ENCODE measurements at regions not wholly inside any gene's neighbourhood (a gene's known extent, or its start where the extent isn't known, plus 50 kb on each side); places are given as distances from the start of the nearest gene placed in this dataset.

DNA sequence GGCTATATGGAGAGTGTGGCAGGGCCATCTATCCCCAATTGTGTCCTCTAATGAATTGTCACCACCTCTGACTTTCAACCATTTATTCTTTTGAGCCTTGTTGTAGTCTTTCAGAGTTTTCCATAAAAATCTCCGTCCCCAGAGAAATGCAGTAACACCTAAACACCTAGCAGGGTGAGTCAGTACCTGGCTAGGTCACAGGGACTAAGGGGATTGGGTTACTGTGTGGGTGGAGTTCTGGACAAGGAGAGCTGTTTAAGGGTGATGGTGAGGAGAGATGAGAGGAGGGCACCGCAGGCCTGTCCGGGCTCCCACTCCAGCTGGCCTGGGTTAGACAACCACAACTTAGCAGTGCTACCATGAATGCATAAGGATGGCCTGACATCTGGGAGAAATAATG, 186.2 kb upstream of the LYZL1 start:
- DNase-seq, result no peak
- TF ChIP-seq, protein P1, sequence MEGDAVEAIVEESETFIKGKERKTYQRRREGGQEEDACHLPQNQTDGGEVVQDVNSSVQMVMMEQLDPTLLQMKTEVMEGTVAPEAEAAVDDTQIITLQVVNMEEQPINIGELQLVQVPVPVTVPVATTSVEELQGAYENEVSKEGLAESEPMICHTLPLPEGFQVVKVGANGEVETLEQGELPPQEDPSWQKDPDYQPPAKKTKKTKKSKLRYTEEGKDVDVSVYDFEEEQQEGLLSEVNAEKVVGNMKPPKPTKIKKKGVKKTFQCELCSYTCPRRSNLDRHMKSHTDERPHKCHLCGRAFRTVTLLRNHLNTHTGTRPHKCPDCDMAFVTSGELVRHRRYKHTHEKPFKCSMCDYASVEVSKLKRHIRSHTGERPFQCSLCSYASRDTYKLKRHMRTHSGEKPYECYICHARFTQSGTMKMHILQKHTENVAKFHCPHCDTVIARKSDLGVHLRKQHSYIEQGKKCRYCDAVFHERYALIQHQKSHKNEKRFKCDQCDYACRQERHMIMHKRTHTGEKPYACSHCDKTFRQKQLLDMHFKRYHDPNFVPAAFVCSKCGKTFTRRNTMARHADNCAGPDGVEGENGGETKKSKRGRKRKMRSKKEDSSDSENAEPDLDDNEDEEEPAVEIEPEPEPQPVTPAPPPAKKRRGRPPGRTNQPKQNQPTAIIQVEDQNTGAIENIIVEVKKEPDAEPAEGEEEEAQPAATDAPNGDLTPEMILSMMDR (IDR thresholded peaks at IDR 0.05; ENCODE audit: low read depth, low read length), result no peak
- peaks cover 19% of the 10 kb centered on the region for H3K4me1 ChIP-seq
- no peaks in the 10 kb centered on the region for H3K36me3 ChIP-seq
- H3K9me3 ChIP-seq, result no peaks in the 10 kb centered on the region
- no peak overlapping the region for H3K4me3 ChIP-seq (ENCODE audit: low read depth, low read length)
- H3K27me3 ChIP-seq, result no peaks in the 10 kb centered on the region

DNA sequence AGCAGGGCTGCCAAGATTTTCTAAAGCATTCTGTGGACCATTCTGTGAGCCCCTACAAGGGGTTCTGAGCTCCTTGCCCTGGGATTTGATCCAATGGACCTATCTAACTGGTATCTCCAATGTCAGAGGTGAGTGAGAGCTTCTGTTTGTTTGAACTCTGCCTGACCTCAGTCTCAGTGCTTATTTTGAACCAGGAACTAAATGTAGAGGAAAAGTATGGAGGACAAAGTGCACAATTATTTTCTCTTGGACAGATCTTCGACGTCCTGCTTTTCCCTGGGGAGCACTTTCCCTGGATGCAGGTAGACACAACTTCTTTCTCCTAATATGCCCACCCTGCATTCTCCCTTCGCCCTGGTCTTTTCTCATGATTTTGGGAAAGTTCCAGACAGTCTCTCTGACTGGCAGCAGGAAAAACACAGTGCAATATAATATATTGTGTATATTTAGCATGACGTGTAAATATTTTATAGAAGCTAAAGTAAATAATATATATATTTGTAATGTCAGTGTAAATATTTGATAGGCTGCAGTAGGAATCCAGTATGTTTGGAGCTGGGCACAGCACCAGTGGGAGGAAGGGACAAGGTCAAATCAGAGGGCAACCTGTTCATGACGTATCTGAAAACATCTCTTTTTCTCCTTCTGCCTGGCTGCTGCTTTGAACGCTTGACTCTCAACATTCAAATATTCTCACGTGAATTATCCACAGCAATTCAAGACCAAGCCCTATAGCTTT, 184.0 kb upstream of the LYZL1 start:
- TF ChIP-seq, protein P1 (IDR thresholded peaks at IDR 0.05; ENCODE audit: low read depth, low read length), result no peak
- no peak for DNase-seq
- Histone ChIP-seq H3K9me3 (no peaks in the 10 kb centered on the region), H3K4me1 (peaks cover 22% of the 10 kb centered on the region), H3K27me3 (no peaks in the 10 kb centered on the region), H3K36me3 (no peaks in the 10 kb centered on the region), H3K4me3 (ENCODE audit: low read depth, low read length) (no peak overlapping the region)

DNA sequence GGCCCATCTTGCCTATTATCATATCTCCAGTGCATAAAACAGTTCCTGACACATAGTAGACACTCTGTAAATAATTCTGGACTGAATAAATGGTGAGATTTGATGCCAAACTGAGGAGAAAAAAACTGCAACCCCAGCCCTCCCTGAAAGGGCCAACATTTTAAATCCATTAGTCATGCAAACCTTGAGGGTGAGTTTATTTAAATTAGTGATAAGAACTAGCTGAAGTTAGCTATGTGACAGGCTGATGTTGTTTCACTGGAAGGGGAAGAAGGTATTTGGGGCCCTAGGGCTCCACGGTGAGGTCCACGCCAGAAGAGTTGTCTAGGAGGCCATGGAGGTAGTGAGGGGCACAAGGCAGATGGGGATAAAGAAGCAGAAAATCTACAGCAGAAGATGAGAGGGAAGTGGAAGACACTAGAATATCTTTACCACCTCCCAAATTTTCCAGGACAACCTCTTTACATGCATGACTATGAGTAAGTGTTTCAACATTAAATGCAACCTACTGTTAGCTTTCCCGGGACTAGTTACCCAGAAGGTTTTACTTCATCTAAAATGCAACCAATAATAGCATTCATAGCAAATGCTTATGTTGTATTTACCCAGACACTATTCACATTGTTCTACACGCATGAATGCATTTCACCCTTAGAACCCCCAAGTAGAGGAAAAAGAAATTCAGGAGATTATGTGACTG, 183.2 kb upstream of the LYZL1 start:
- Histone ChIP-seq H3K36me3 (no peaks in the 10 kb centered on the region), H3K4me1 (peaks cover 22% of the 10 kb centered on the region), H3K9me3 (no peaks in the 10 kb centered on the region), H3K27me3 (no peaks in the 10 kb centered on the region), H3K4me3 (ENCODE audit: low read depth, low read length) (no peak overlapping the region)
- TF ChIP-seq, protein P1 (IDR thresholded peaks at IDR 0.05; ENCODE audit: low read depth, low read length), result no peak
- DNase-seq, result no peak

DNA sequence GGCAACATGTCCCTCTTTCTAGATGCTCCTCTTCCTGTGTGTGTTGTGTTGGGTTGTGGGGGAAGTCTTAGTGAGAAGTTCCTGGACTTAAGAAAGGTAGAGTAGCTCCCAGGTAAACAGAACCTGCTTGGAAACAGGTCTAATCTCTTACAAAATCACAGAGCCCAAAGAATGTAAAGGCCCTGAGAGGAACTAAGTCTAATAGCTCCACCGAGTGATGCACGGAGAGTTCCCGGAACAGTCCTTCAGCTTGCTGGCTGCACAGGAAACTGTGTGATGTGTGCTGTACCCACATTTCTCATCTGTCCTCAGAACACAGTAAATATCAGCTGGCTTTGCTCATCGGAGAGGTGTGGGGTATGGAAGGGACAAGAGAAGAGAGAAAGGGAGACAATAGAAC, 182.6 kb upstream of the LYZL1 start:
- Histone ChIP-seq H3K9me3 (no peaks in the 10 kb centered on the region), H3K27me3 (no peaks in the 10 kb centered on the region), H3K4me1 (peaks cover 22% of the 10 kb centered on the region), H3K36me3 (no peaks in the 10 kb centered on the region), H3K4me3 (ENCODE audit: low read depth, low read length) (no peak overlapping the region)
- TF ChIP-seq, protein P1 (IDR thresholded peaks at IDR 0.05; ENCODE audit: low read depth, low read length), result no peak
- no peak for DNase-seq

DNA sequence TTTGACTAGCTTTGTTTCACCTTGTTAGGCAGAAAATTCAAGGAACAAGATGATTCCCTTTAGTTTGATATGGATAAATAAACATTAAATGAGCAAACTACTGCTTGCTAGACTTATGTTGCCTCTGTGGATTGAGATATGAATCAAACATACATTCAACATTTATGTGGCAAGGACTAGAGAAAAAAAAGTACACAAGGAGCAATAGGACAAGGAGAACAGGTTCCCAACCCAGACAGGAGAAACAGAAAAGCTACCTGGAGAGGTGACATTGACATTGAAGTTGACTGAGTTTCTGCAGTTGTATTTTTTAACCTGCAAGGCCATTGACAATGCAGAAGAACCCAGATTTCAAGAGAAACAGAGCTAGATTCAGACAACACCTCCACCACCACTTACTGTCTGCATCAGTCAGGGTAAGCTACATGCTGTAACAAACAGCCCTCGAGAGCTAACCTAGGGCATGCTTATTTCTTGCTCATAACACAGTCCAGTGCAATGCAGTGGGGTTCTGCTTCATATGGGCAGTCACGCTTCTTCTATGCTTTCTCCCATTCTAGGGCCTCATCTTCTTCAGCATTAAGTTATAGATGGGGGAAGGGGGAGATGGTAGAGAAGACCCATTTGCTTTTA, 180.9 kb upstream of the LYZL1 start:
- peaks cover 11% of the 10 kb centered on the region for H3K4me1 ChIP-seq
- no peak for DNase-seq
- TF ChIP-seq, protein P1 (IDR thresholded peaks at IDR 0.05; ENCODE audit: low read depth, low read length), result no peak

More for the DNA sequence above, 180.9 kb upstream of the LYZL1 start:
- H3K36me3 ChIP-seq, result no peaks in the 10 kb centered on the region
- H3K27me3 ChIP-seq, result no peaks in the 10 kb centered on the region
- no peak overlapping the region for H3K4me3 ChIP-seq (ENCODE audit: low read depth, low read length)
- H3K9me3 ChIP-seq, result no peaks in the 10 kb centered on the region

All from BE2C (cell line).